HepG2 (cell line): ENCODE measurements at regions not wholly inside any gene's neighbourhood (a gene's known extent, or its start where the extent isn't known, plus 50 kb on each side); places are given as distances from the start of the nearest gene placed in this dataset.

Source experiments
- JUNB ChIP-seq: sonication (generic); formaldehyde crosslinking; IDR thresholded peaks from 2 replicates; pipeline ENCODE4 v1.8.0; 2022; ENCODE audit warnings: missing genetic modification reagents, mild to moderate bottlenecking, borderline replicate concordance
- NCOA1 ChIP-seq: sonication (generic); formaldehyde crosslinking; IDR thresholded peaks from 2 replicates; pipeline ENCODE4 v1.9.0; 2021; ENCODE audit warnings: missing genetic modification reagents
- NFE2L1 ChIP-seq: sonication (generic); formaldehyde crosslinking; IDR thresholded peaks from 2 replicates; pipeline ENCODE4 v1.4.0; 2020; ENCODE audit warnings: missing genetic modification reagents, mild to moderate bottlenecking, borderline replicate concordance
- RAD21 ChIP-seq: fragments of 450-650 bp; formaldehyde crosslinking; IDR thresholded peaks from 2 replicates; pipeline ENCODE4 v1.5.0; 2020; ENCODE audit warnings: mild to moderate bottlenecking
- TF ChIP-seq, protein P1 (sequence below): sonication (generic); formaldehyde crosslinking; IDR thresholded peaks from 2 replicates; pipeline ENCODE4 v1.4.0; 2020; ENCODE audit warnings: missing genetic modification reagents

GRCh38 chr3:164486150-164486549, 592.1 kb downstream of the SI start:
- TF ChIP-seq, protein P1, sequence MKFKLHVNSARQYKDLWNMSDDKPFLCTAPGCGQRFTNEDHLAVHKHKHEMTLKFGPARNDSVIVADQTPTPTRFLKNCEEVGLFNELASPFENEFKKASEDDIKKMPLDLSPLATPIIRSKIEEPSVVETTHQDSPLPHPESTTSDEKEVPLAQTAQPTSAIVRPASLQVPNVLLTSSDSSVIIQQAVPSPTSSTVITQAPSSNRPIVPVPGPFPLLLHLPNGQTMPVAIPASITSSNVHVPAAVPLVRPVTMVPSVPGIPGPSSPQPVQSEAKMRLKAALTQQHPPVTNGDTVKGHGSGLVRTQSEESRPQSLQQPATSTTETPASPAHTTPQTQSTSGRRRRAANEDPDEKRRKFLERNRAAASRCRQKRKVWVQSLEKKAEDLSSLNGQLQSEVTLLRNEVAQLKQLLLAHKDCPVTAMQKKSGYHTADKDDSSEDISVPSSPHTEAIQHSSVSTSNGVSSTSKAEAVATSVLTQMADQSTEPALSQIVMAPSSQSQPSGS (CRISPR knock-in tag), result no peak
- no peak for TF ChIP-seq NCOA1 (CRISPR knock-in tag)
- TF ChIP-seq RAD21 (CRISPR knock-in tag), result no peak
- no peak for TF ChIP-seq NFE2L1 (CRISPR knock-in tag)
- no peak for TF ChIP-seq JUNB (CRISPR knock-in tag)
